Right kidney (tissue), 1 donor: ENCODE measurements at regions not wholly inside any gene's neighbourhood (a gene's known extent, or its start where the extent isn't known, plus 50 kb on each side); places are given as distances from the start of the nearest gene placed in this dataset.

Experiments used
- DNase-seq: peaks from one replicate; pipeline ENCODE4 v3.0.0-alpha.2; 2016

DNA sequence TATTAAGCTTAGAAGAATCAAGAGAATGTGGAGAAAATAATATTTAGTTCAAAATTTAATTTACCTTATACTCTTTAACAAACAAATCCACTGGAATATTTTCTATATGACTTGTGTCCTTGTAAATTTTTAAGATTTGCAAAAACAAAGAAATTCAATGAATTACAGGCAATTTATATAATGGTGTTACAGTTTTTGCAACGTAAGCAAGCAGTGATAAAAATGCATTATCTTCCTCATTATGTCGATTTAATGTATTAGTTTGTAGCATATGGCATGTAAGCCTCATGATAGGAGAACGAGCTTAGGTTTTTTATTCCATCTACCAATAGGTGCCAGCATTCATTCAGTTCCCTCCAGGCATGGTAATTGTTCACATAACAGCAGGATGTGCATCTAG, 100.0 kb upstream of the PCDH9 start:
- DNase-seq = no peak

DNA sequence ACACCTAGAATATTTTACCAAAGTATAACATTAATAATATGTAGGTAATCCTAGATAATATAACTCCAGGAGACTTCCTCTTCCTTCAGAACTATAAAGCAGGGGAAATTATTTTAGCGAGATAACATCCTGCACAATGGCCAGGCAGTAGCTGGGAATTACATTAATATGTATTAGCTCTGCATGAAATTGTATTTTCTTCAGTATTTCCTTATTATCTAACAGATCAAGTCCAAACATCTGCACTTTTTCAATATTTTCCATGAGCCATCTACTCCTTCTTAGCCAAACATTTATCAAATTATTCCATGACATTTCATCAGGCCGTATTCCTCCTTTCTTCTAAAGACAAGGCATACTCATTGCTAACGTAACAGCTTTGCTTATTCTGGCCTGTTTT, 98.8 kb upstream of the PCDH9 start:
- no peak for DNase-seq

DNA sequence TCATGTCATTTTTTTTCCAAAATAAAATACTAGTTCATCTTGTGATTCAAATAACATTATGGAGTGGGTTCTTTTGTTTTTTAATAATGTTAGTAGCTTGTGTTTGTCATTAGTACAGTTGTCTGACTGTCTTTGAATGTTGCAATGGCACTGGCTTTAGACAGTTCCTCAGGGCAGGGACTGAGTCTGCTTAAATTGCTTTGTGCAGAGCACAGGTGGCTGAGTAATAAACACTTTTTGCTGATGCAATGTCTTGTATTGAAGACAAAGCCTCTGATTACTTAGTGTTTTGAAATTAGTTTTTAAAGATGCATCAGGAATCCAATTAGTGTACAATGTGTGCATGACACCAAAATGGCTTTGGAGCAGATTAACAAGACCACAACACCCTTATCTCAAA, 88.7 kb upstream of the PCDH9 start:
- DNase-seq = no peak

DNA sequence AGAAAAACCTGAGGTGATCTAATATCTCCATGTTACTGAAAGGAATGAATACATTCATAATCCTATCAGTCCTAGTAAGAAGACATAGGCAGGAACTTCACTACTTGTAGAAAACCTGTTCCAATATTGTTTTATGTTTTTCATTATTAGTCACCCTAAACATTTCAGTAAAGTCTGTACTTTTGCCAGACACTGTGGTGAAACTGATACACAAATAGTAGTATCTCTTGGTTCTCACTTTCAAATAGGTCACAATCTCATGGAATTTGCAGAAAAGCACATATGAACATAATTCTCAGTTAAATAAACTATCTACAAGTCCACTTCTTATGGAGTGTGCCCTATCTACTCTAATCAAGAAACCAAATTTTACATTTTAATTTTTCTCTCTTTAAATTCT, 88.3 kb upstream of the PCDH9 start:
- DNase-seq = no peak

DNA sequence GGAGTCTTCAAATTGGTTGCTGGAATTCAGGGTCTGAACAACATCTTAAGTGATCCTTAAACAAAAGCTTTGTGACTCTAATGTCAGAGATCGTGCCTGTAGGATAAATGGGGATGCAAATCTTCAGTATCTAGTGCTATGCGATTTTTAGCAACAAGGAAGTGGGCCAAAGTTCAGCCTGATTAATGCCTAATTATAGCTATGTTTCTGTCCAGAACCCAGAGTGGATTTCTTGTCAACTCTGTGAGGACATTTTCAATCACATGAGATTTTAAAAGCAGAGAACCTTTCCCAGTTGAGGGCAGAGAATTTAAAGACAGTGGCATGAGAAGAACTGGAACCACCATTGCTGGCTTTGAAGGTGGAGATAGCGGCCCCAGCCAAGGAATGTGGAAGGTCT, 84.3 kb upstream of the PCDH9 start:
- DNase-seq = no peak

- DNase-seq = no peak
Measured at GRCh38 chr13:67308004-67308772, 78.1 kb upstream of the PCDH9 start.

DNA sequence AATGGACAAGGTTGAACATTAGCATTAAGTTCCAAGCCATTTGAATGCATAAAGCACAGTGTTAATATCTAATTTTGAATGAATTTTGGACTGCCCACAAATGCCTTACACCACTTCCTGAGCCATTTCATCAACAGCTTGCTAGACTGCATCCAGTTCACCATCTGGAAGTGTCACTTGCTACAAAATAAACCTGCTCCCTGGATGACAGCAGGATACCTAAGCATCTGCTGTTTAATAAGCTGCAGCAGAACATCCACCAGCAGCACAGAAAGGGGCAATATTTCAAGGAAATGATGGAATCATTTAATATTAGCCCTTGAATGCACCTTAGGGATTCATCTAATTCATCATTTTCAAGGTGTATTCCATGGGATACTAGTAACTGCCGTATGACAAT, 76.6 kb upstream of the PCDH9 start:
- no peak for DNase-seq

DNA sequence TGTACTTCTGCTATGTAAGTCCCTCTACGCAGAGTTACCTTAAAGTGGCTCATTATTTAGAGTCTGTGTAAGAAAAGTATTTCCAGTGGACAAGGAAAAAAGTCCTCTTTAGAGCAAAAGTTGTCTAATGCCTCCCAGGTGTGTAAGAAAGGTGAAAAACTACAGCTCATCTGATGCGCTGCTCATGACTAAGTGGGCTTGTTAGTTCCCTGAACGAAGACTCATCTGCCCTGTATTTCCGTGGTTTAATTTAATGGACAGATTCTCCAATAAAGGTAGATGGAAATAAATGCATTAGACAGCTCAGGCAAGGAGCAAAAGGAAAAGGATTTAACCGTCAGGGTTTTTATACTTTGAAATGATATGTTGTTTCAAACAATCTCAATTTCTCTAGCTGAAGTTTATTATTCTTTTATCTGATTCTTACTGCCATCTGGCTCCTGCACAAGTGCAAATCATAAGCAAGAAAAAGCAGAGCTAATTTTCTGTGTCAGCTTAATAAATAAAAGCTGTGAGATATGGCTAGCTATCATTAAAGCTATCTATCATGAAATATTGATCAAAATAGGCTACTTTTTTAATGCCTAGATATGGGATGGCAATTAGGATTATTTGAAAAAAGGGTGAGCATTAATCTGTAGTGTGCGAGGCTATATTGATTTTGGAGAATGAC, 73.7 kb upstream of the PCDH9 start:
- DNase-seq = no peak

GRCh38 chr13:67299751-67300150, 69.6 kb upstream of the PCDH9 start:
- DNase-seq = no peak

- DNase-seq = no peak
Measured at GRCh38 chr13:67299072-67299635, 69.0 kb upstream of the PCDH9 start.

DNA sequence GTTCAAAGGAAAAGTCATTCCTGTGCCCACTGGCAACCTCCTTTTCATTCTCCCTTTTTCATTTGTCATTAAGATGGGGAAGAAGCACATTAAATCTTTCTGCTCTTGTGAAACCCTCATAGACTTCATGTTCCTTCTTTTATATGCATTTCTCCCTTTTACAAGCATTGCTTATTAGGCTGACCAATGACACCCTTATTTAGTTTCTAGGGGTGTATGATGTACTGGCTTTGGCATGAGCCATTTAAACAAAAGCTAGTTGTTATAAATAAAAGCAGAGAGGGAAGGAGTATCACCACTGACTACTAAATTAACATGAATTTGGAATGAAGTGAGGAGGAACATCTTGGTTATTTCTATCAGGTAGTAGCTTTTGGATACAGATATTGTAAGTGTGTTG, 68.2 kb upstream of the PCDH9 start:
- no peak for DNase-seq

- no peak for DNase-seq
Measured at GRCh38 chr13:67296511-67296910, 66.4 kb upstream of the PCDH9 start.

- no peak for DNase-seq
Measured at GRCh38 chr13:67292886-67293285, 62.8 kb upstream of the PCDH9 start.

GRCh38 chr13:67285611-67286010, 55.5 kb upstream of the PCDH9 start:
- DNase-seq = no peak

GRCh38 chr13:67283637-67284036, 53.5 kb upstream of the PCDH9 start:
- no peak for DNase-seq

DNA sequence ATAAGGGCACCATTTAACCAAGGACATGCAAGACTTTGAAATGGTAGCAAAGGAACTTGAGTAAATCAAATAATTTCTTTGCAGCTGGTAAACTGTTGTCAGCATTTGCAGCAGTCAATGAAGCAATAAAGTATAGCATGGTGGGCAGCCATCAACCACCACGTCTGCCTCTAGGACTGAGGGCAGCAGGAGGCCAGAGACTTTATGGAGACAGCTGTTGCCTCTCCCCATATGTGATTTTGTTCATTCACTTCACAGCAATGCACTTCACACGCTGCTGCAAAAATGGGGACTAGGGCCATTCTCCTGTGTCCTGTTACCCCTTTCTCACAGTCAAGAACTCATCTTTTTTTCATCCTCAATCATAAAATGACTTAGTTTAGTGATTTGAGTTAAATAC, 51.3 kb upstream of the PCDH9 start:
- no peak for DNase-seq
